Endothelial cell of umbilical vein (primary cell): ENCODE measurements at regions not wholly inside any gene's neighbourhood (a gene's known extent, or its start where the extent isn't known, plus 50 kb on each side); places are given as distances from the start of the nearest gene placed in this dataset.

ENCODE experiments used
- BruUV-seq: library from RNA; stranded (reverse); fragments of 400-500 nt; replicated peaks from 2 replicates; lab custom pipeline; 2021; lab: Mats Ljungman, UMichigan
- CTCF ChIA-PET: fragments of 300-600, 350-600 bp; sonication (Branson Sonifier 250); formaldehyde crosslinking; loops from one replicate; lab custom pipeline; 2021; ENCODE audit warnings: antibody characterized with exemption, inconsistent platforms; lab: Charles Lee
- POLR2A ChIA-PET: fragments of 300-600, 350-600 bp; sonication (Branson Sonifier 250); formaldehyde crosslinking; loops from one replicate; lab custom pipeline; 2021; ENCODE audit warnings: antibody characterized with exemption, inconsistent platforms; lab: Charles Lee
- DNase-seq: peaks from one replicate; pipeline ENCODE4 v3.0.0-alpha.2; 2011; ENCODE audit warnings: low read depth, low spot score
- FAIRE-seq: peaks from 2 replicates; lab custom pipeline; 2011; peaks lifted over from hg19 to GRCh38; lab: Jason Lieb, UNC
- H2AFZ ChIP-seq: 2 replicates; pipeline ENCODE4 v1.6.0; 2012; ENCODE audit warnings: low read depth, low read length, control low read depth, inconsistent platforms
- H3K27ac ChIP-seq: 2 replicates; pipeline ENCODE4 v1.5.1; 2011; ENCODE audit warnings: low read depth, mild to moderate bottlenecking, control low read depth, low read length, moderate library complexity; ENCODE audit not compliant: insufficient read depth
- H3K27me3 ChIP-seq, 2 experiments: 2 replicates each; pipeline versions ENCODE4 v1.6.0 to v1.6.1; 2011; ENCODE audit warnings: low read length in 2 of 2, mixed read lengths in 1 of 2; ENCODE audit not compliant: control insufficient read depth in 2 of 2, insufficient read depth in 2 of 2
- H3K36me3 ChIP-seq, 2 experiments: 2 replicates in 1 of 2; 3 replicates in 1 of 2; pipeline ENCODE4 v1.5.1; 2011; ENCODE audit warnings: low read length in 2 of 2, mild to moderate bottlenecking in 1 of 2, moderate library complexity in 1 of 2; ENCODE audit not compliant: control insufficient read depth in 2 of 2, insufficient read depth in 2 of 2; ENCODE audit errors: extremely low read depth in 1 of 2
- H3K4me1 ChIP-seq: 3 replicates; pipeline ENCODE4 v1.5.1; 2011; ENCODE audit warnings: mild to moderate bottlenecking, low read length; ENCODE audit not compliant: control insufficient read depth, insufficient read depth; ENCODE audit errors: extremely low read depth
- H3K4me2 ChIP-seq: 2 replicates; pipeline ENCODE4 v1.6.1; 2011; ENCODE audit warnings: low read length, control low read depth, mixed read lengths; ENCODE audit not compliant: insufficient read depth
- H3K4me3 ChIP-seq, 3 experiments: fragments of 200-600 bp in 1 of 3; sonication (generic), shearing (Covaris generic) in 1 of 3; replicated peaks in 1 of 3; 2 replicates each; pipeline ENCODE4 v1.5.1; 2011 to 2016; ENCODE audit warnings: control low read depth in 3 of 3, low read length in 3 of 3, mild to moderate bottlenecking in 2 of 3, inconsistent platforms in 1 of 3, low read depth in 1 of 3, moderate library complexity in 1 of 3; ENCODE audit not compliant: insufficient read depth in 1 of 3
- H3K79me2 ChIP-seq: 2 replicates; pipeline ENCODE4 v1.6.0; 2012; ENCODE audit warnings: low read length, inconsistent platforms; ENCODE audit not compliant: control insufficient read depth, insufficient read depth
- H3K9ac ChIP-seq: replicated peaks from 2 replicates; pipeline ENCODE3; 2011; ENCODE audit warnings: low read length, control low read depth; ENCODE audit not compliant: insufficient read depth; ENCODE audit errors: extremely low read depth
- H3K9me1 ChIP-seq: replicated peaks from 3 replicates; pipeline ENCODE4 v1.6.0; 2011; ENCODE audit warnings: mild to moderate bottlenecking, low read length; ENCODE audit not compliant: control insufficient read depth, insufficient read depth; ENCODE audit errors: extremely low read depth
- H3K9me3 ChIP-seq: replicated peaks from 2 replicates; pipeline ENCODE4 v1.5.1; 2012; ENCODE audit warnings: low read length, inconsistent platforms; ENCODE audit not compliant: control insufficient read depth, insufficient read depth
- H4K20me1 ChIP-seq: replicated peaks from 2 replicates; pipeline ENCODE3; 2011; ENCODE audit warnings: mild to moderate bottlenecking, low read length; ENCODE audit not compliant: control insufficient read depth, insufficient read depth; ENCODE audit errors: extremely low read depth
- EZH2 ChIP-seq: IDR thresholded peaks from 2 replicates; pipeline ENCODE4 v1.6.1; 2012; ENCODE audit warnings: borderline replicate concordance, low read depth, mild to moderate bottlenecking, moderate library complexity, low read length, inconsistent platforms; ENCODE audit not compliant: severe bottlenecking
- FOS ChIP-seq: IDR thresholded peaks from 2 replicates; pipeline ENCODE4 v1.6.1; 2011; ENCODE audit warnings: mild to moderate bottlenecking, low read length, moderate library complexity, borderline replicate concordance; ENCODE audit not compliant: insufficient read depth
- GATA2 ChIP-seq: IDR thresholded peaks from 2 replicates; pipeline ENCODE4 v1.7.0; 2011; ENCODE audit warnings: low read depth, mild to moderate bottlenecking, moderate library complexity, mixed read lengths, low read length; ENCODE audit not compliant: insufficient read length, insufficient read depth
- JUN ChIP-seq: IDR thresholded peaks from 2 replicates; pipeline ENCODE4 v1.6.1; 2011; ENCODE audit warnings: borderline replicate concordance, low read depth; ENCODE audit not compliant: insufficient read length, insufficient read depth
- MYC ChIP-seq: IDR thresholded peaks from one replicate; pipeline ENCODE4 v1.6.1; 2011; ENCODE audit warnings: mild to moderate bottlenecking, low read depth, low read length
- POLR2A ChIP-seq: IDR thresholded peaks from 2 replicates; pipeline ENCODE4 v1.6.1; 2012; ENCODE audit warnings: low read depth, mild to moderate bottlenecking, control low read depth, low read length
- POLR2AphosphoS5 ChIP-seq: IDR thresholded peaks from 2 replicates; pipeline ENCODE4 v1.6.1; 2012; ENCODE audit warnings: low read depth, mild to moderate bottlenecking, control low read depth, low read length, moderate library complexity; ENCODE audit not compliant: insufficient read depth
- dilution Hi-C: fragments of 300-500 bp; cut with MboI; formaldehyde crosslinking; loops from one replicate; pipeline ENCODE4 v1.15.0; 2019; ENCODE audit warnings: low sequenced_read_pairs; ENCODE audit not compliant: extremely low pct_ligation_motif_present
- intact Hi-C: fragments of 100-400 bp; cut with micrococcal nuclease; formaldehyde crosslinking; loops from one replicate; pipeline ENCODE4 v1.10.0; 2022
- TF ChIP-seq, protein P1 (sequence below): IDR thresholded peaks from 2 replicates; pipeline ENCODE4 v1.6.1; 2011; ENCODE audit not compliant: insufficient read depth, insufficient read length
- TF ChIP-seq, protein P2 (sequence below), 2 donors: IDR thresholded peaks; 1 replicate in 1 of 2; 2 replicates in 1 of 2; pipeline ENCODE4 v1.5.1; 2011; ENCODE audit warnings: low read length in 2 of 2, mild to moderate bottlenecking in 2 of 2, moderate library complexity in 2 of 2, control low read depth in 1 of 2, inconsistent platforms in 1 of 2, low read depth in 1 of 2; ENCODE audit not compliant: insufficient read depth in 1 of 2; ENCODE audit errors: extremely low read depth in 1 of 2

DNA sequence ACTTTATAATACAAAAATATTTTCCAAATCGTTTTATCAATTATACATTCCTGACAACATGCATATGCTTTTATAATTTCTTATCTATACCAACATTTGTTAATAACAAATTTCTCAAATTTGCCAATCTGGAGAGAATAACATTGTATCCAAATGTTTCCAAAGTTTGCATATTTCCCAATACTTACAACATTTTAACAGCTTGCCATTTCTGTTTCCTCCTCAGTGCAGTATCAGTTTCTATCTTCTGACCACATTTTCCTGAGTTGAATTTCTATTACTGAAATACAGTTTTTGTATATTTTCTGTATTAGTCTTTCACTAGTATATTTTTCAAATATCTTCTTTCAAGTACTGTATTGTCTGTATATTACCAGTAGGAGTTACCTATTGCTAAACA is 1594.3 kb downstream of the PLA2G4A start:
- no peaks in the 10 kb centered on the region for H3K79me2 ChIP-seq
- no peak overlapping the region for H2AFZ ChIP-seq
- no peak overlapping the region for H3K4me3 ChIP-seq
- dilution Hi-C loops (no loop called here), intact Hi-C loops (no loop called here)
- no TSS peak for BruUV-seq
- POLR2A ChIA-PET, result no interaction called here
- H3K27me3 ChIP-seq, result no peaks in the 10 kb centered on the region
- H3K27ac ChIP-seq, result no peak overlapping the region
- DNase-seq (no peak), FAIRE-seq (no peak)
- CTCF ChIA-PET, result interaction anchor here (1.3 kb wide), 1 partner anchor 9 kb away, joined by 3 read pairs; no protein-coding TSS in a partner anchor
- no peaks in the 10 kb centered on the region for H3K36me3 ChIP-seq
- H3K9ac ChIP-seq, result no peak overlapping the region
- no peak overlapping the region for H3K4me2 ChIP-seq
- no peaks in the 10 kb centered on the region for H3K9me3 ChIP-seq
- peaks cover 3% of the 10 kb centered on the region for H3K4me1 ChIP-seq
- no peaks in the 10 kb centered on the region for H3K9me1 ChIP-seq
- H4K20me1 ChIP-seq, result no peaks in the 10 kb centered on the region
- TF ChIP-seq, protein P1, sequence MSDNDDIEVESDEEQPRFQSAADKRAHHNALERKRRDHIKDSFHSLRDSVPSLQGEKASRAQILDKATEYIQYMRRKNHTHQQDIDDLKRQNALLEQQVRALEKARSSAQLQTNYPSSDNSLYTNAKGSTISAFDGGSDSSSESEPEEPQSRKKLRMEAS, result no peak
- TF ChIP-seq MYC (no peak), POLR2AphosphoS5 (no peak), GATA2 (no peak), POLR2A (no peak), FOS (no peak), EZH2 (no peak), JUN (no peak)
- TF ChIP-seq, protein P2, sequence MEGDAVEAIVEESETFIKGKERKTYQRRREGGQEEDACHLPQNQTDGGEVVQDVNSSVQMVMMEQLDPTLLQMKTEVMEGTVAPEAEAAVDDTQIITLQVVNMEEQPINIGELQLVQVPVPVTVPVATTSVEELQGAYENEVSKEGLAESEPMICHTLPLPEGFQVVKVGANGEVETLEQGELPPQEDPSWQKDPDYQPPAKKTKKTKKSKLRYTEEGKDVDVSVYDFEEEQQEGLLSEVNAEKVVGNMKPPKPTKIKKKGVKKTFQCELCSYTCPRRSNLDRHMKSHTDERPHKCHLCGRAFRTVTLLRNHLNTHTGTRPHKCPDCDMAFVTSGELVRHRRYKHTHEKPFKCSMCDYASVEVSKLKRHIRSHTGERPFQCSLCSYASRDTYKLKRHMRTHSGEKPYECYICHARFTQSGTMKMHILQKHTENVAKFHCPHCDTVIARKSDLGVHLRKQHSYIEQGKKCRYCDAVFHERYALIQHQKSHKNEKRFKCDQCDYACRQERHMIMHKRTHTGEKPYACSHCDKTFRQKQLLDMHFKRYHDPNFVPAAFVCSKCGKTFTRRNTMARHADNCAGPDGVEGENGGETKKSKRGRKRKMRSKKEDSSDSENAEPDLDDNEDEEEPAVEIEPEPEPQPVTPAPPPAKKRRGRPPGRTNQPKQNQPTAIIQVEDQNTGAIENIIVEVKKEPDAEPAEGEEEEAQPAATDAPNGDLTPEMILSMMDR (IDR thresholded peaks at IDR 0.05; ENCODE audit: extremely low read depth in 1 of 2, insufficient read depth in 1 of 2, low read depth in 1 of 2, low read length in 2 of 2), result no peak
